ENCODE measurements at regions not wholly inside any gene's neighbourhood (a gene's known extent, or its start where the extent isn't known, plus 50 kb on each side); places are given as distances from the start of the nearest gene placed in this dataset.

GRCh38 chr2:236689981-236690380, 120.4 kb downstream of the ACKR3 start:
- no peak for TF ChIP-seq POLR2A (IDR thresholded peaks at IDR 0.05; ENCODE audit: low read length)
- no peak for TF ChIP-seq GATA1 (IDR thresholded peaks at IDR 0.05; ENCODE audit: low read depth, low read length)

Measured in erythroblast (primary cell).